Muscle layer of duodenum (tissue), 2 donors: ENCODE measurements at regions not wholly inside any gene's neighbourhood (a gene's known extent, or its start where the extent isn't known, plus 50 kb on each side); places are given as distances from the start of the nearest gene placed in this dataset.

Source experiments
- H3K27ac ChIP-seq: one replicate; pipeline ENCODE4 v1.7.0; 2013; ENCODE audit warnings: mild to moderate bottlenecking, low read length
- H3K27me3 ChIP-seq: one replicate; pipeline ENCODE4 v1.7.0; 2013; ENCODE audit warnings: low read depth, mild to moderate bottlenecking, control low read depth, low read length
- H3K36me3 ChIP-seq, 2 donors: one replicate each; pipeline ENCODE4 v1.7.0; 2013; ENCODE audit warnings: low read length in 2 of 2, control low read depth in 1 of 2, mild to moderate bottlenecking in 1 of 2; ENCODE audit not compliant: insufficient read depth in 2 of 2, control insufficient read depth in 1 of 2
- H3K4me1 ChIP-seq, 2 donors: one replicate each; pipeline ENCODE4 v1.7.0; 2013; ENCODE audit warnings: low read length in 2 of 2, mild to moderate bottlenecking in 2 of 2, control low read depth in 1 of 2, moderate library complexity in 1 of 2; ENCODE audit not compliant: insufficient read depth in 2 of 2, control insufficient read depth in 1 of 2
- H3K4me3 ChIP-seq, 2 donors: one replicate each; pipeline ENCODE4 v1.7.0; 2013; ENCODE audit warnings: low read length in 2 of 2, low read depth in 1 of 2, mild to moderate bottlenecking in 1 of 2
- H3K9me3 ChIP-seq, 2 donors: one replicate each; pipeline ENCODE4 v1.7.0; 2013; ENCODE audit warnings: low read length in 2 of 2, control low read depth in 1 of 2, mild to moderate bottlenecking in 1 of 2; ENCODE audit not compliant: control insufficient read depth in 1 of 2
- donor health status: healthy.

DNA sequence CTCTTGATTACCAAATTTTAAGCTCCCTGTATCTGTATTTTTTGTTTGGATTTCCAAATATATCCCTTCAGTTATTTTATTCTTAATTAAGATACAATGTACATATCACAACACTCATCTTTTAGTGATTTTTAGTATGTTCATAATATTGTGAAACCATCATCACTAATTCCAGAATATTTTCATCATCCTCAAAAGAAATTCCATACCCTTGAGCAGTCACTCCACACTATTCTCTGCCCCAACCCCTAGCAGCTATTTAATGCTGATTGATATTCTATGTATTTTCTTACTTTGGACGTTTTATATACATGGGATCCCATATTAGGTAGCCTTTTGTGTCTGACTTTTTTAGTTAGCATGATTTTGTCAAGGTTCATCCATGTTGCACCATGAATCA is 127.4 kb upstream of the SLC8A1 start:
- H3K27me3 ChIP-seq, result no peaks in the 10 kb centered on the region
- no peaks in the 10 kb centered on the region for H3K4me1 ChIP-seq
- H3K36me3 ChIP-seq, result no peaks in the 10 kb centered on the region
- no peaks in the 10 kb centered on the region for H3K9me3 ChIP-seq
- H3K4me3 ChIP-seq, result no peak overlapping the region
- no peak overlapping the region for H3K27ac ChIP-seq

GRCh38 chr2:40584432-40584831 is 132.5 kb upstream of the SLC8A1 start:
- H3K4me1 ChIP-seq, result no peaks in the 10 kb centered on the region
- H3K27ac ChIP-seq, result no peak overlapping the region
- H3K27me3 ChIP-seq, result no peaks in the 10 kb centered on the region
- no peaks in the 10 kb centered on the region for H3K9me3 ChIP-seq
- H3K36me3 ChIP-seq, result no peaks in the 10 kb centered on the region
- no peak overlapping the region for H3K4me3 ChIP-seq

DNA sequence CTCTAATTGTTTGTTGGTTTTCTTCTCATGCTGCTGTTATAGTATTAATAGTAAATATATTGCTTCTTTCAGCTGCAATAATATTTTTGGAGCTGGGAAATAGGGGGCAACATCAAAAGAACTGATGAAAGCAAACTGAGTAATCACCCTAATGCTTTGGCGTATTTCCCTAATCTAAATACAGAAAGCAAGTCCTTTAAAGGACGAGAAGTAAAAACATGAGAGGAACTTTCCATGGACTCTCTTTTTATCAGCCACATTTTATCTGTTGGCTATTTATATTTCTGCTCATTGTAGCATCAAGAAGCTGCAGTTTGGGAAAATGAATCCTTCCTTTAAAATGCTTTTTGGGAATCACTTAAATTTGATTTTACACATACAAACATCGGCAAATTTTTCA is 139.9 kb upstream of the SLC8A1 start:
- Histone ChIP-seq H3K27me3 (no peaks in the 10 kb centered on the region), H3K27ac (no peak overlapping the region), H3K36me3 (no peaks in the 10 kb centered on the region)

DNA sequence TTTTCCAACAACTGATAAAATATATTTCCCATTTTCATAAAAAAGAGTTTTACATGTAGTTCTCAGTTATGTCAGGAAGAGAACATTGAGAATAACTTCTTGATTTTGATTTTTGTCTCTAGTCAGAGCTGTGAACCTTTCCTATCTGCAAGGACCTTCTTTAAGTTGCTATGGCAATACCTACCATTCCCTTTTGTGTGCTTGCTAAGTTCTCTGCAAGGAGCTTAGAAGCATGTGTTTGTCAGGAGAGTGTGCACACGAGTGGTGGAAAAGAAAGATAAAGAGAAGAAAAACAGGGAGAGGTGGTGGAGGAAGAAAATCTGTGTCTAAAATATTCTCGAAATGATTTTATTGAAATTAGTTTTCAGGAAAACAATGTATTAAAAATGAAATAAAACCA is 140.3 kb upstream of the SLC8A1 start:
- Histone ChIP-seq H3K27me3 (no peaks in the 10 kb centered on the region), H3K4me3 (no peak overlapping the region), H3K9me3 (no peaks in the 10 kb centered on the region), H3K4me1 (no peaks in the 10 kb centered on the region), H3K27ac (no peak overlapping the region), H3K36me3 (no peaks in the 10 kb centered on the region)

More for the DNA sequence above, 139.9 kb upstream of the SLC8A1 start:
- H3K4me1 ChIP-seq, result no peaks in the 10 kb centered on the region
- H3K4me3 ChIP-seq, result no peak overlapping the region
- H3K9me3 ChIP-seq, result no peaks in the 10 kb centered on the region

GRCh38 chr2:40606862-40607261 is 155.0 kb upstream of the SLC8A1 start:
- no peak overlapping the region for H3K4me3 ChIP-seq
- H3K27ac ChIP-seq, result no peak overlapping the region
- H3K27me3 ChIP-seq, result no peaks in the 10 kb centered on the region
- no peaks in the 10 kb centered on the region for H3K36me3 ChIP-seq
- H3K4me1 ChIP-seq, result no peaks in the 10 kb centered on the region
- peaks cover 0 to 3% of the 10 kb centered on the region in 2 donors for H3K9me3 ChIP-seq

- H3K36me3 ChIP-seq, result no peaks in the 10 kb centered on the region
- H3K27me3 ChIP-seq, result no peaks in the 10 kb centered on the region
- peaks cover 0 to 3% of the 10 kb centered on the region in 2 donors for H3K9me3 ChIP-seq
- H3K4me1 ChIP-seq, result no peaks in the 10 kb centered on the region
- H3K27ac ChIP-seq, result no peak overlapping the region
- H3K4me3 ChIP-seq, result no peak overlapping the region
These were observed 159.3 kb upstream of the SLC8A1 start for GRCh38 chr2:40611196-40611595.

DNA sequence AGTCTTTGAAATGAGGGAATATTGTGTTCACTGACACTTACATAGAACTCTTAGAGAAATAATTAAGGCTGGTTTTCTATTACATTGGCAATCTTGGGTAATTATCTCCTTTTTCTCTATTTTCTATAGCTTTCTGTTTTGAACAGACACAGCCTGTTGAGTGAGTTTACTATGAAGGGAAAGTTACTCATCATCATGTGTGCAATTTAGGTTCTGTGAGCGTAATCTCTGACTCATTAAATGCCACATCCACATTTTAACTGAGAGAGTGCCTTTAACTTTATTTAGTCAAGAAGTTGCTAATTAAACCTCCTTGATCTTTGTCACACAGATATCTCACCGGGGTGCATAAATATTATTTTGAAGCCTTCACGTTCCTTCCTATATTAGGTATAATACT is 174.0 kb upstream of the SLC8A1 start:
- no peaks in the 10 kb centered on the region for H3K27me3 ChIP-seq
- H3K36me3 ChIP-seq, result no peaks in the 10 kb centered on the region
- H3K4me1 ChIP-seq, result no peaks in the 10 kb centered on the region
- no peaks in the 10 kb centered on the region for H3K9me3 ChIP-seq
- no peak overlapping the region for H3K27ac ChIP-seq
- H3K4me3 ChIP-seq, result no peak overlapping the region

DNA sequence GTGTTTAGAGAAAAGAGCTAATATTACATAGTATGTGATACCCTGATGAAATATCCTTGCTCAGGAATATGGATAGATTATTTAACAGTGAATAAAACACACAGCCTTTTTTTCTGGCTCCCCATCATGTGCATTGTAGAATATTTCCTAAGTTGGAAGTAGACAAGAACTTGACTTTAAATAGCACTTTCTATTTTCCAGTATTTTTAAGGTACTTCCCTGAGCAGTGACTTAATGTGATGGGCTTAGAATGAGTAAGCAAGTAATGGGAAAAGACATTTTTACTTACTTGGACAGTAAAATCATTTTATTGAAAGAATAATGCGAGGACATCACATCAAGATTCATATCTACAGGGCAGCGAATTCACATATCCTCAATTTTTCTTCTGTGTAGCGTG is 176.7 kb upstream of the SLC8A1 start:
- Histone ChIP-seq H3K4me1 (no peaks in the 10 kb centered on the region), H3K4me3 (no peak overlapping the region), H3K9me3 (no peaks in the 10 kb centered on the region), H3K27ac (no peak overlapping the region), H3K27me3 (no peaks in the 10 kb centered on the region), H3K36me3 (no peaks in the 10 kb centered on the region)

GRCh38 chr2:40629768-40630434 is 178.0 kb upstream of the SLC8A1 start:
- no peak overlapping the region for H3K27ac ChIP-seq
- no peaks in the 10 kb centered on the region for H3K9me3 ChIP-seq
- no peak overlapping the region for H3K4me3 ChIP-seq
- H3K36me3 ChIP-seq, result no peaks in the 10 kb centered on the region
- H3K4me1 ChIP-seq, result no peaks in the 10 kb centered on the region
- H3K27me3 ChIP-seq, result no peaks in the 10 kb centered on the region

GRCh38 chr2:40639320-40639719 is 187.4 kb upstream of the SLC8A1 start:
- H3K9me3 ChIP-seq, result no peaks in the 10 kb centered on the region
- no peak overlapping the region for H3K27ac ChIP-seq
- H3K4me3 ChIP-seq, result no peak overlapping the region

GRCh38 chr2:40642237-40642636 is 190.3 kb upstream of the SLC8A1 start:
- Histone ChIP-seq H3K4me1 (no peaks in the 10 kb centered on the region), H3K27me3 (no peaks in the 10 kb centered on the region), H3K27ac (no peak overlapping the region), H3K9me3 (no peaks in the 10 kb centered on the region), H3K4me3 (no peak overlapping the region), H3K36me3 (no peaks in the 10 kb centered on the region)

More at GRCh38 chr2:40639320-40639719, 187.4 kb upstream of the SLC8A1 start:
- H3K4me1 ChIP-seq, result no peaks in the 10 kb centered on the region
- H3K36me3 ChIP-seq, result no peaks in the 10 kb centered on the region
- no peaks in the 10 kb centered on the region for H3K27me3 ChIP-seq

DNA sequence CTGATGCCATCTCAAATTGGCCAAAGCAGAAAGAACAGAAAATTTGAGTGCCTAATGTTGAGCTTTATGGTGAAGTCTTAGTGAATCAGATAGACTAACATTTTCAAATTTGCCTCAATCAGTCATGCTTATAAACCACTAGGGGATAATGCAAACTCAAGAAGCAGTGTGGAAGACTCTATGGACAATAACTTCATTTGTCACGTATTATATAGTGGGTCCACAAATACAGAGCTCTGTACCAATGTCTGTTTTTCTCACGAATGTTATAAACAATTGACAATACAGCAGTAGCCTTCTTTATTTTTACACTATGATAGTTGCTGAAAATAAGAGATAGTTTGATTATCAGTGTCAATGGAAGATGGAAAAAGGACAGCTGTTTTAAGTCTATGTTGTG is 190.8 kb upstream of the SLC8A1 start:
- no peaks in the 10 kb centered on the region for H3K27me3 ChIP-seq
- H3K4me1 ChIP-seq, result no peaks in the 10 kb centered on the region
- no peak overlapping the region for H3K27ac ChIP-seq
- no peaks in the 10 kb centered on the region for H3K36me3 ChIP-seq
- no peaks in the 10 kb centered on the region for H3K9me3 ChIP-seq
- no peak overlapping the region for H3K4me3 ChIP-seq
